CD4-positive, alpha-beta memory T cell (primary cell): ENCODE measurements at regions not wholly inside any gene's neighbourhood (a gene's known extent, or its start where the extent isn't known, plus 50 kb on each side); places are given as distances from the start of the nearest gene placed in this dataset.

Experiments used
- CTCF ChIA-PET: fragments of 350-600 bp; sonication (Branson Sonifier 250); formaldehyde crosslinking; loops from one replicate; lab custom pipeline; 2021; ENCODE audit warnings: inconsistent platforms; ENCODE audit not compliant: partially characterized antibody; lab: Charles Lee
- POLR2A ChIA-PET: fragments of 350-600 bp; sonication (Branson Sonifier 250); formaldehyde crosslinking; loops from one replicate; lab custom pipeline; 2021; ENCODE audit not compliant: partially characterized antibody; lab: Charles Lee
- DNase-seq, 5 donors: peaks; one replicate each; pipeline versions ENCODE4 v3.0.0 to v3.0.0-alpha.2; 2020 to 2022; ENCODE audit warnings: mixed read lengths in 1 of 5
- H3K27ac ChIP-seq: one replicate; pipeline ENCODE4 v1.7.0; 2013; ENCODE audit warnings: low read depth, low read length
- H3K27me3 ChIP-seq: 2 replicates; pipeline ENCODE4 v1.7.0; 2013; ENCODE audit warnings: mild to moderate bottlenecking, low read length, moderate library complexity; ENCODE audit not compliant: insufficient read depth
- H3K36me3 ChIP-seq: 2 replicates; pipeline ENCODE4 v1.7.0; 2013; ENCODE audit warnings: mild to moderate bottlenecking, low read length, moderate library complexity; ENCODE audit not compliant: insufficient read depth
- H3K4me1 ChIP-seq: 2 replicates; pipeline ENCODE4 v1.7.0; 2013; ENCODE audit warnings: mild to moderate bottlenecking, low read length, moderate library complexity; ENCODE audit not compliant: insufficient read depth
- H3K4me3 ChIP-seq, 2 donors: one replicate each; pipeline ENCODE4 v1.7.0; 2013; ENCODE audit warnings: low read length in 2 of 2, mild to moderate bottlenecking in 1 of 2
- H3K9me3 ChIP-seq, 2 donors: one replicate each; pipeline ENCODE4 v1.7.0; 2013; ENCODE audit warnings: low read length in 2 of 2, control low read depth in 1 of 2; ENCODE audit not compliant: control insufficient read depth in 1 of 2
- H3K27ac Mint-ChIP-seq, 7 donors: one replicate each; pipeline ENCODE4 v1.8.0; 2020 to 2021; ENCODE audit warnings: mixed read lengths in 7 of 7, mild to moderate bottlenecking in 6 of 7, inconsistent platforms in 3 of 7, moderate library complexity in 3 of 7
- H3K27me3 Mint-ChIP-seq, 2 donors: one replicate each; pipeline ENCODE4 v1.8.0; 2020 to 2021; ENCODE audit warnings: mixed read lengths in 2 of 2
- H3K36me3 Mint-ChIP-seq, 2 donors: one replicate each; pipeline ENCODE4 v1.8.0; 2020 to 2021; ENCODE audit warnings: mixed read lengths in 2 of 2, inconsistent platforms in 1 of 2, mild to moderate bottlenecking in 1 of 2
- H3K4me1 Mint-ChIP-seq, 4 donors: one replicate each; pipeline ENCODE4 v1.8.0; 2020 to 2021; ENCODE audit warnings: mixed read lengths in 4 of 4, mild to moderate bottlenecking in 1 of 4
- H3K4me3 Mint-ChIP-seq, 8 donors: one replicate each; pipeline ENCODE4 v1.8.0; 2020 to 2021; ENCODE audit warnings: mixed read lengths in 8 of 8, mild to moderate bottlenecking in 7 of 8, moderate library complexity in 6 of 8, inconsistent platforms in 3 of 8
- H3K9me3 Mint-ChIP-seq, 8 donors: one replicate each; pipeline ENCODE4 v1.8.0; 2020 to 2021; ENCODE audit warnings: mixed read lengths in 8 of 8, mild to moderate bottlenecking in 5 of 8, inconsistent platforms in 3 of 8, moderate library complexity in 1 of 8
- intact Hi-C: fragments of 100-400 bp; cut with micrococcal nuclease; formaldehyde crosslinking; loops from one replicate; pipeline ENCODE4 v1.15.1; 2023

DNA sequence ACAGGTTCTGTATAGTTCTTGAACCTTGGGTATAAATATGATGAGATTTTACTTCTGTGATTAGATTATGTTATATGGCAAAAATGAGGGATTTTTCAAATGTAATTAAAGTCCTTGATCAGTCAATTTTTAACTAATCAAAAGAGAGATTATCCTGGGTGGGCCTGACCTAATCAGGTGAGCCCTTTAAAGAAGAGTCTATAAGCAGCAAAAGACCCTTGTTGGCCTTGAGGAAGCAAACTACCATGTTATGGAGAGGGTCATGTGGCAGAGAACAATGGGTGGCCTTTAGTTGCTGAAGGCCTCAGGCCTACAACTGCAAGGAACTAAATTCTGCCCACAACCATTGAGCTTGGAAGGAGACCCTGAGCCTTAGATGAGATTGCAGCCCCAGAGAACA, 102.5 kb upstream of the RIPOR2 start:
- Histone ChIP-seq H3K4me3 (peak overlapping the region in 1 of 2 donors; percentile 21), H3K9me3 (no peaks in the 10 kb centered on the region), H3K36me3 (no peaks in the 10 kb centered on the region), H3K27me3 (no peaks in the 10 kb centered on the region), H3K27ac (peak overlapping the region; percentile 93), H3K4me1 (peaks cover 86% of the 10 kb centered on the region)
- CTCF ChIA-PET, result interaction anchor here (1.3 to 24.7 kb wide), 7 partner anchors 6 to 251 kb away, joined by 3 to 591 read pairs (median 9); no protein-coding TSS in a partner anchor
- POLR2A ChIA-PET, result interaction anchor here (1.0 to 13.7 kb wide), 13 partner anchors 11 to 194 kb away, joined by 3 to 370 read pairs (median 4); partner anchors contain the start of gene RIPOR2
- Mint-ChIP-seq H3K27me3 (no peaks in the 10 kb centered on the region), H3K9me3 (no peaks in the 10 kb centered on the region), H3K4me3 (peak overlapping the region; percentile 95 to 99 (median 96)), H3K27ac (peak overlapping the region; percentile 73 to 100 (median 94)), H3K36me3 (peaks cover 0 to 15% of the 10 kb centered on the region in 2 donors), H3K4me1 (peaks cover 66 to 96% (median 82%) of the 10 kb centered on the region in 4 donors)
- intact Hi-C loops, result no loop called here
- no peak for DNase-seq

GRCh38 chr6:25038999-25039398, 103.2 kb upstream of the RIPOR2 start:
- Mint-ChIP-seq H3K9me3 (no peaks in the 10 kb centered on the region), H3K27ac (peak overlapping the region; percentile 85 to 100 (median 94)), H3K4me3 (peak overlapping the region; percentile 95 to 99 (median 96)), H3K36me3 (peaks cover 0 to 15% of the 10 kb centered on the region in 2 donors), H3K27me3 (no peaks in the 10 kb centered on the region), H3K4me1 (peaks cover 66 to 99% (median 82%) of the 10 kb centered on the region in 4 donors)
- DNase-seq, result peak in 1 of 5 donors; percentile 38
- H3K4me3 ChIP-seq, result peak overlapping the region in 1 of 2 donors; percentile 21
- POLR2A ChIA-PET, result interaction anchor here (0.6 to 13.7 kb wide), 15 partner anchors 12 to 194 kb away, joined by 3 to 370 read pairs (median 4); partner anchors contain the start of gene RIPOR2
- CTCF ChIA-PET, result interaction anchor here (0.7 to 24.7 kb wide), 7 partner anchors 7 to 252 kb away, joined by 3 to 591 read pairs (median 9); no protein-coding TSS in a partner anchor
- H3K4me1 ChIP-seq, result peaks cover 87% of the 10 kb centered on the region
- intact Hi-C loops, result no loop called here
- no peaks in the 10 kb centered on the region for H3K9me3 ChIP-seq
- H3K27ac ChIP-seq, result peak overlapping the region; percentile 93
- no peaks in the 10 kb centered on the region for H3K36me3 ChIP-seq
- H3K27me3 ChIP-seq, result no peaks in the 10 kb centered on the region

DNA sequence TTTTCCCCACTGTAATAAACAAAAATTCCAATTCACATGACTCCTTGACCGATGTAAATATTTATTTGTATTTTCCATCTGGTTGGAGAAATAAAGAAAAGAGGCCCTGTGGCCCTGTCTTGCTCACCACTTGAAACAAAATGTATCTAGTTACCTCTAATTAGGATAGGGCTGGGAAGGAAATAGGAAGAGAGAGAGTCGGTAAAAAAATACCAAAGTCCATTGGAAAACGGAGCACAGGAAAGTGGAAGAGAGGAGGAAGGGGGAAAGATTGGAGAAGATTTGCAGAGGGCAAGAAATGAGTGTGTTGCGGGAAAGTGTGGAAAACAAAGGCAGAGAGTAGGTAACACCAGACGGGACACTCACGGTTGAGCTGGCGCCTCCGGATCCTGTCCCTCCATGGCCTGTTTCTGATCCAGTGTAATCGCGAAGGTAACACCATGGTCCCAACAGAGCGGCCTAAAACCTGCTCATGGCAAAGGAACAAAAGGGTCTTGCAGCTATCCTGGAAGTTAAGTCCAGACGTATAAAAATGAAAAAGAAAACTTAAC, 105.8 kb upstream of the RIPOR2 start:
- CTCF ChIA-PET, result interaction anchor here (0.7 to 24.7 kb wide), 12 partner anchors 9 to 347 kb away, joined by 3 to 591 read pairs (median 6); no protein-coding TSS in a partner anchor
- intact Hi-C loops, result loop anchor here (1.0 to 5.0 kb wide), 5 partner anchors 9 to 96 kb away; no protein-coding TSS in a partner anchor
- peaks cover 0 to 11% of the 10 kb centered on the region in 2 donors for H3K36me3 Mint-ChIP-seq
- H3K27ac ChIP-seq, result peak overlapping the region; percentile 93
- no peaks in the 10 kb centered on the region for H3K27me3 ChIP-seq
- POLR2A ChIA-PET, result interaction anchor here (0.8 to 13.7 kb wide), 18 partner anchors 9 to 1002 kb away, joined by 3 to 370 read pairs (median 6); a partner anchor contains a TSS
- peak overlapping the region; percentile 67 to 82 for H3K4me3 ChIP-seq
- peaks cover 52 to 85% (median 64%) of the 10 kb centered on the region in 4 donors for H3K4me1 Mint-ChIP-seq
- peak overlapping the region; percentile 94 to 100 (median 98) for H3K27ac Mint-ChIP-seq
- H3K9me3 Mint-ChIP-seq, result peaks cover 0 to 2% (median 0%) of the 10 kb centered on the region in 8 donors
- no peaks in the 10 kb centered on the region for H3K9me3 ChIP-seq
- DNase-seq, result no peak
- H3K4me3 Mint-ChIP-seq, result peak overlapping the region; percentile 95 to 99 (median 96)
- no peaks in the 10 kb centered on the region for H3K36me3 ChIP-seq
- peaks cover 68% of the 10 kb centered on the region for H3K4me1 ChIP-seq
- no peaks in the 10 kb centered on the region for H3K27me3 Mint-ChIP-seq

- DNase-seq, result peak; percentile 59 to 86 (median 65)
- H3K9me3 ChIP-seq, result no peaks in the 10 kb centered on the region
- H3K9me3 Mint-ChIP-seq, result peaks cover 0 to 2% (median 0%) of the 10 kb centered on the region in 8 donors
- no peaks in the 10 kb centered on the region for H3K27me3 ChIP-seq
- peaks cover 50 to 85% (median 63%) of the 10 kb centered on the region in 4 donors for H3K4me1 Mint-ChIP-seq
- H3K36me3 Mint-ChIP-seq, result peaks cover 0 to 11% of the 10 kb centered on the region in 2 donors
- CTCF ChIA-PET, result interaction anchor here (0.7 to 24.7 kb wide), 16 partner anchors 9 to 347 kb away, joined by 3 to 591 read pairs (median 4); no protein-coding TSS in a partner anchor
- H3K27ac Mint-ChIP-seq, result peak overlapping the region; percentile 94 to 100 (median 98)
- intact Hi-C loops, result loop anchor here (1.0 to 5.0 kb wide), 5 partner anchors 8 to 95 kb away; no protein-coding TSS in a partner anchor
- H3K4me3 ChIP-seq, result peak overlapping the region; percentile 67 to 82
- POLR2A ChIA-PET, result interaction anchor here (0.8 to 13.7 kb wide), 19 partner anchors 9 to 1002 kb away, joined by 3 to 370 read pairs (median 6); a partner anchor contains a TSS
- peaks cover 63% of the 10 kb centered on the region for H3K4me1 ChIP-seq
- H3K27ac ChIP-seq, result peak overlapping the region; percentile 93
- no peaks in the 10 kb centered on the region for H3K36me3 ChIP-seq
- H3K4me3 Mint-ChIP-seq, result peak overlapping the region; percentile 95 to 99 (median 96)
- H3K27me3 Mint-ChIP-seq, result no peaks in the 10 kb centered on the region
Observed at GRCh38 chr6:25042036-25042521, 106.3 kb upstream of the RIPOR2 start.

DNA sequence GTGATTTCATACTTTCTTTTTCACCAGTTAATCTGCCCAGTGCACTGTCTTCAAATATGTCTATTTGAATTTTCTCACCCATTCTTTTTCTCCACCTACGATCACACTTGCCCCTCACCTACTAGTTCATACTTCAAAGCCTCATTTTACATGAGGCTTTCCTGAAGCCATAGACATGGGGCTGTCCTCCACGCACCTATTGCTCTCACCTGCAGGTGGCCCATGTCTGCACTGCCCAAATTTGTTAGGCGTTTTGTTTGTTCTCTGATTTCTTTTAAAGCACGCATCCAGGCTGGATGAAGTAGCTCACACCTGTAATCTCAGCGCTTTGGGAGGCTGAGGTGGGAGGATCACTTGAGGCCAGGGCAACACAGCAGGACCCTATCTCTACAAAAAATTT, 106.8 kb upstream of the RIPOR2 start:
- H3K27me3 Mint-ChIP-seq, result no peaks in the 10 kb centered on the region

GRCh38 chr6:25042984-25043725, 107.4 kb upstream of the RIPOR2 start:
- H3K4me1 Mint-ChIP-seq, result peaks cover 41 to 79% (median 55%) of the 10 kb centered on the region in 4 donors
- CTCF ChIA-PET, result interaction anchor here (1.1 to 24.7 kb wide), 15 partner anchors 8 to 185 kb away, joined by 3 to 591 read pairs (median 5); no protein-coding TSS in a partner anchor
- H3K9me3 ChIP-seq, result no peaks in the 10 kb centered on the region
- H3K27me3 Mint-ChIP-seq, result no peaks in the 10 kb centered on the region
- peaks cover 0 to 11% of the 10 kb centered on the region in 2 donors for H3K36me3 Mint-ChIP-seq
- H3K4me3 Mint-ChIP-seq, result peak overlapping the region in 7 of 8 donors; percentile 57 to 99 (median 96)
- H3K4me1 ChIP-seq, result peaks cover 52% of the 10 kb centered on the region
- no peaks in the 10 kb centered on the region for H3K27me3 ChIP-seq
- peaks cover 0 to 2% (median 0%) of the 10 kb centered on the region in 8 donors for H3K9me3 Mint-ChIP-seq
- H3K27ac Mint-ChIP-seq, result peak overlapping the region; percentile 94 to 100 (median 98)
- H3K27ac ChIP-seq, result peak overlapping the region; percentile 93
- peak overlapping the region in 1 of 2 donors; percentile 82 for H3K4me3 ChIP-seq
- no peak for DNase-seq
- POLR2A ChIA-PET, result interaction anchor here (0.6 to 13.7 kb wide), 15 partner anchors 8 to 1001 kb away, joined by 3 to 370 read pairs (median 7); a partner anchor contains a TSS
- no peaks in the 10 kb centered on the region for H3K36me3 ChIP-seq
- intact Hi-C loops, result loop anchor here (1.0 to 5.0 kb wide), 5 partner anchors 7 to 94 kb away; no protein-coding TSS in a partner anchor

More for the DNA sequence above, 106.8 kb upstream of the RIPOR2 start:
- peaks cover 0 to 11% of the 10 kb centered on the region in 2 donors for H3K36me3 Mint-ChIP-seq
- H3K9me3 Mint-ChIP-seq, result peaks cover 0 to 2% (median 0%) of the 10 kb centered on the region in 8 donors
- H3K27me3 ChIP-seq, result no peaks in the 10 kb centered on the region
- DNase-seq, result peak; percentile 47 to 73 (median 55)
- peak overlapping the region; percentile 67 to 82 for H3K4me3 ChIP-seq
- peak overlapping the region; percentile 94 to 100 (median 98) for H3K27ac Mint-ChIP-seq
- CTCF ChIA-PET, result interaction anchor here (1.1 to 24.7 kb wide), 15 partner anchors 9 to 185 kb away, joined by 3 to 591 read pairs (median 5); no protein-coding TSS in a partner anchor
- intact Hi-C loops, result loop anchor here (1.0 to 5.0 kb wide), 5 partner anchors 8 to 95 kb away; no protein-coding TSS in a partner anchor
- H3K27ac ChIP-seq, result peak overlapping the region; percentile 93
- no peaks in the 10 kb centered on the region for H3K9me3 ChIP-seq
- H3K4me1 ChIP-seq, result peaks cover 58% of the 10 kb centered on the region
- H3K36me3 ChIP-seq, result no peaks in the 10 kb centered on the region
- POLR2A ChIA-PET, result interaction anchor here (0.6 to 13.7 kb wide), 19 partner anchors 9 to 1001 kb away, joined by 3 to 370 read pairs (median 6); a partner anchor contains a TSS
- H3K4me1 Mint-ChIP-seq, result peaks cover 46 to 81% (median 59%) of the 10 kb centered on the region in 4 donors
- peak overlapping the region; percentile 95 to 99 (median 96) for H3K4me3 Mint-ChIP-seq
